MM.1S (cell line): ENCODE measurements at regions not wholly inside any gene's neighbourhood (a gene's known extent, or its start where the extent isn't known, plus 50 kb on each side); places are given as distances from the start of the nearest gene placed in this dataset.
"Not testable (repeated sequence)": the region's sequence is repeated elsewhere in the genome, so short reads cannot be mapped to it uniquely, and the experiment has no call there.

Experiments used
- EZH2 ChIP-seq: fragments of 300-600 bp; sonication (generic); optimal IDR thresholded peaks from 2 replicates; pipeline ENCODE3; 2017; ENCODE audit warnings: low read depth, mild to moderate bottlenecking, antibody characterized with exemption, low read length, mixed read lengths
- TF ChIP-seq, protein P1 (sequence below): fragments of 300-600 bp; sonication (generic); IDR thresholded peaks from 2 replicates; pipeline ENCODE4 v1.5.1; 2016; ENCODE audit warnings: antibody characterized with exemption, low read length, mixed read lengths

DNA sequence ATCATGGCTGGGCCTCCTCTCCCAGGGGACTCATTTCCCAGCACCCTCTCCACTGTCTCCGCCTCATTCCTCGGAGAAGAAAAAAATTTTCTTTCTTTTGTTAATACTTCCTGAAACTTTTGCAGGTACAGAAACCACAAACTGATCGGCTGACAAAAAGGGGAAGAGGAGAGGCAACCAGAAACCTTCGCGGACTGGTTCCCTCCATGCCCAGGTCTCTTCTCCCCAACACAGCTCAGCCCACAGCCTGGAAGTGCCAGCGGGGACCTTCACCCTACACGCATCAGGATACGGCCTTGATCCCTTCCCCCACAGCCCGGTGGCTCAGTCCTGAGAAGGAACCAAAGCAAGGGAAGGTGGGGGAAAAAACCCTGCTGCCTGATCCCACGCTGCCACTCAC lies 788.4 kb downstream of the SPATA31A6 start:
- TF ChIP-seq, protein P1, sequence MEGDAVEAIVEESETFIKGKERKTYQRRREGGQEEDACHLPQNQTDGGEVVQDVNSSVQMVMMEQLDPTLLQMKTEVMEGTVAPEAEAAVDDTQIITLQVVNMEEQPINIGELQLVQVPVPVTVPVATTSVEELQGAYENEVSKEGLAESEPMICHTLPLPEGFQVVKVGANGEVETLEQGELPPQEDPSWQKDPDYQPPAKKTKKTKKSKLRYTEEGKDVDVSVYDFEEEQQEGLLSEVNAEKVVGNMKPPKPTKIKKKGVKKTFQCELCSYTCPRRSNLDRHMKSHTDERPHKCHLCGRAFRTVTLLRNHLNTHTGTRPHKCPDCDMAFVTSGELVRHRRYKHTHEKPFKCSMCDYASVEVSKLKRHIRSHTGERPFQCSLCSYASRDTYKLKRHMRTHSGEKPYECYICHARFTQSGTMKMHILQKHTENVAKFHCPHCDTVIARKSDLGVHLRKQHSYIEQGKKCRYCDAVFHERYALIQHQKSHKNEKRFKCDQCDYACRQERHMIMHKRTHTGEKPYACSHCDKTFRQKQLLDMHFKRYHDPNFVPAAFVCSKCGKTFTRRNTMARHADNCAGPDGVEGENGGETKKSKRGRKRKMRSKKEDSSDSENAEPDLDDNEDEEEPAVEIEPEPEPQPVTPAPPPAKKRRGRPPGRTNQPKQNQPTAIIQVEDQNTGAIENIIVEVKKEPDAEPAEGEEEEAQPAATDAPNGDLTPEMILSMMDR: not testable (repeated sequence)
- not testable (repeated sequence) for TF ChIP-seq EZH2
